HEK293T (cell line): ENCODE measurements at regions not wholly inside any gene's neighbourhood (a gene's known extent, or its start where the extent isn't known, plus 50 kb on each side); places are given as distances from the start of the nearest gene placed in this dataset.

Experiments
- CTCF ChIA-PET: fragments of 350-600 bp; formaldehyde crosslinking; extraction: SDS; loops from one replicate; lab custom pipeline; 2021; ENCODE audit warnings: antibody characterized with exemption, inconsistent platforms; lab: Yijun Ruan, JAX
- POLR2A ChIA-PET: fragments of 350-600 bp; formaldehyde crosslinking; extraction: SDS; loops from one replicate; lab custom pipeline; 2020; ENCODE audit warnings: antibody characterized with exemption, inconsistent platforms; lab: Yijun Ruan, JAX
- DNase-seq: peaks from one replicate; pipeline ENCODE4 v3.0.0; 2012; ENCODE audit warnings: mixed read lengths; ENCODE audit errors: extremely low spot score
- ARNT ChIP-seq: fragments of 450-650 bp; IDR thresholded peaks from 2 replicates; pipeline ENCODE4 v1.6.1; 2017; ENCODE audit warnings: mild to moderate bottlenecking
- BHLHE40 ChIP-seq: fragments of 450-650 bp; IDR thresholded peaks from 2 replicates; pipeline ENCODE4 v1.6.1; 2016; ENCODE audit warnings: mild to moderate bottlenecking, moderate library complexity, borderline replicate concordance
- CTBP1 ChIP-seq: fragments of 450-650 bp; IDR thresholded peaks from 2 replicates; pipeline ENCODE4 v1.6.1; 2016; ENCODE audit warnings: borderline replicate concordance
- ELF4 ChIP-seq: fragments of 450-650 bp; IDR thresholded peaks from 2 replicates; pipeline ENCODE4 v1.6.1; 2017; ENCODE audit warnings: antibody characterized with exemption
- FOXA1 ChIP-seq: fragments of 450-650 bp; IDR thresholded peaks from 2 replicates; pipeline ENCODE4 v1.6.1; 2016; ENCODE audit warnings: mild to moderate bottlenecking
- FOXK2 ChIP-seq: fragments of 450-650 bp; IDR thresholded peaks from 2 replicates; pipeline ENCODE4 v1.6.1; 2016; ENCODE audit warnings: mild to moderate bottlenecking
- FOXM1 ChIP-seq: fragments of 450-650 bp; IDR thresholded peaks from 2 replicates; pipeline ENCODE4 v1.6.1; 2017; ENCODE audit warnings: mild to moderate bottlenecking, borderline replicate concordance
- HDGF ChIP-seq: fragments of 450-650 bp; IDR thresholded peaks from 2 replicates; pipeline ENCODE4 v1.6.1; 2017; ENCODE audit warnings: antibody characterized with exemption, borderline replicate concordance
- L3MBTL2 ChIP-seq: fragments of 450-650 bp; conservative IDR thresholded peaks from 2 replicates; pipeline ENCODE4 v1.6.1; 2016; ENCODE audit warnings: mild to moderate bottlenecking
- LEF1 ChIP-seq: fragments of 450-650 bp; IDR thresholded peaks from 2 replicates; pipeline ENCODE4 v1.6.1; 2017; ENCODE audit warnings: mild to moderate bottlenecking, borderline replicate concordance
- NFRKB ChIP-seq: fragments of 450-650 bp; IDR thresholded peaks from 2 replicates; pipeline ENCODE4 v1.6.1; 2016; ENCODE audit warnings: mild to moderate bottlenecking, moderate library complexity
- SP1 ChIP-seq: fragments of 450-650 bp; IDR thresholded peaks from 2 replicates; pipeline ENCODE4 v1.6.1; 2017
- SUZ12 ChIP-seq: fragments of 450-650 bp; IDR thresholded peaks from 2 replicates; pipeline ENCODE4 v1.6.1; 2016; ENCODE audit warnings: mild to moderate bottlenecking
- TARDBP ChIP-seq: fragments of 450-650 bp; IDR thresholded peaks from 2 replicates; pipeline ENCODE4 v1.6.1; 2016
- ZNF384 ChIP-seq: fragments of 450-650 bp; IDR thresholded peaks from 2 replicates; pipeline ENCODE4 v1.6.1; 2016
- TF ChIP-seq, protein P1 (sequence below): fragments of 450-650 bp; IDR thresholded peaks from 2 replicates; pipeline ENCODE4 v1.6.1; 2016

DNA sequence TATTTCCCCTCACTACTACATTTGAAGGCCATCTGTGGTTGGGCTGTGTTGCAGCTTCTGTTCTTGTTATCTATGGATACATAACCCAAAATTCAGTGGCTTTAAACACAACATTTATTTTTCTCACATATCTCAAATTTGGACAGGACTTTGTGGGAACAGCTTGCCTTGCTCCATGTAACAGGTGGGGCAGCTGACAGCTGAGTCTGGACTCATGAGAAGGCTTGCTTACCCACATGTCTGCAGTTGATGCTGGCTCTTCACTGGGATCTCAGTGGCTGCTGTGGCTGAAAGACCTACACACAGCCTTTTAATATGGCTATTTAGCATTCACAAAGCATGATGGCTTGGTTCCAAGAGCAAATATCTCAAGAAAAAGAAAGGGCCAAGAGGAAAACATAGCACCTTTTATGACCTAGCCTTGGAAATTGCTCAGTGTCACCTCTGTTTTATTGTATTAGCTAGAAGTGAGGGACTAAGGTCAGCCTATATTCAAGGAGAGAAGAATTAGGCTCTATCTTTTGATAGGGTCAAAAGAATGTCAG is 296.8 kb upstream of the ZNF521 start:
- ChIA-PET CTCF (interaction anchor here (0.6 kb wide), 1 partner anchor 35 kb away, joined by 3 read pairs; no protein-coding TSS in a partner anchor), POLR2A (no interaction called here)
- TF ChIP-seq CTBP1 (no peak), BHLHE40 (no peak), FOXM1 (no peak), SP1 (no peak), FOXK2 (no peak)
- no peak for DNase-seq

DNA sequence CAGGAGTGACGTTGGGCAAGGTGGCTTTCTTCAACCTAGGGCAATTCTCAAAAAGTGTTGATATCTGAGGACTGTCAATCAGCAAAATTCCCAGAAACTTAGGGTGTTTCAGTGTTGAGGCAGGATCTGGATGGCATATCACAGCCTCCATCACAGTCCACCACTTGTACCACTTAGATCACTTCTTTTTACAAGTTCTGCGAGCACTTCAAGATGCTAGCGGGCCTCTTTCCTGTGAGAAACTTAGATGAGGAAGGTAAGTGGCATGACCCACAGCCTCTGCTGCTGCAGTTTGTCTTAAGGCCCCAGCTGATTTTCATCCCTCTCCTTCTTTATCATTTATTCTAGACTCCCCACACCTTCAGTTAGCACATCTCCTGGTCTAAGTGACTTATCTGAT is 295.4 kb upstream of the ZNF521 start:
- POLR2A ChIA-PET: no interaction called here
- CTCF ChIA-PET: interaction anchor here (0.7 kb wide), 1 partner anchor 402 kb away, joined by 3 read pairs; no protein-coding TSS in a partner anchor
- no peak for TF ChIP-seq ARNT
- no peak for TF ChIP-seq ZNF384
- TF ChIP-seq SUZ12: no peak
- TF ChIP-seq FOXK2: no peak
- TF ChIP-seq SP1: no peak
- TF ChIP-seq FOXM1: no peak
- no peak for TF ChIP-seq TARDBP
- no peak for TF ChIP-seq L3MBTL2
- no peak for TF ChIP-seq FOXA1
- no peak for TF ChIP-seq NFRKB
- no peak for DNase-seq

DNA sequence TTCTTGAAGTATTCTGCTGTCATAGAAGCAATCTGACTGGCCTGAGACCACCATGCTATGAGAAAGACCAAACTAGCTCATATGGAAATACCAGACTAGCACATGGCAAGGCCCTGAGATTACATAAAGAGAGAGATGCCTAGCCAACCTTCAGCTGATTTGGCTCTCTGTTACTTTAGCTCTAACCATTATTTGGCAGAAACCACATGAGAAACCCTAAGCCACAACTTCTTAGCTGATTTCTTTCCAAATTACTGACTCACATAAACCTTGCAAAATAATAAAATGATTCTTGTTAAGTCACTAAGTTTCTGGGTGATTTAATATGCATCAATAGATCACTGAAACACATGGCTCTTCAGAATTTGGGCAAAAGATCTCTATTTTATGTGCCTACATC is 295.0 kb upstream of the ZNF521 start:
- no peak for DNase-seq
- POLR2A ChIA-PET: no interaction called here
- no peak for TF ChIP-seq ARNT
- TF ChIP-seq, protein P1, sequence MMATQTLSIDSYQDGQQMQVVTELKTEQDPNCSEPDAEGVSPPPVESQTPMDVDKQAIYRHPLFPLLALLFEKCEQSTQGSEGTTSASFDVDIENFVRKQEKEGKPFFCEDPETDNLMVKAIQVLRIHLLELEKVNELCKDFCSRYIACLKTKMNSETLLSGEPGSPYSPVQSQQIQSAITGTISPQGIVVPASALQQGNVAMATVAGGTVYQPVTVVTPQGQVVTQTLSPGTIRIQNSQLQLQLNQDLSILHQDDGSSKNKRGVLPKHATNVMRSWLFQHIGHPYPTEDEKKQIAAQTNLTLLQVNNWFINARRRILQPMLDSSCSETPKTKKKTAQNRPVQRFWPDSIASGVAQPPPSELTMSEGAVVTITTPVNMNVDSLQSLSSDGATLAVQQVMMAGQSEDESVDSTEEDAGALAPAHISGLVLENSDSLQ: no peak
- no peak for TF ChIP-seq FOXM1
- TF ChIP-seq FOXK2: no peak
- no peak for TF ChIP-seq SP1
- TF ChIP-seq SUZ12: no peak
- TF ChIP-seq BHLHE40: no peak
- TF ChIP-seq NFRKB: no peak
- TF ChIP-seq FOXA1: no peak
- no peak for TF ChIP-seq L3MBTL2
- TF ChIP-seq ZNF384: no peak
- no peak for TF ChIP-seq LEF1
- TF ChIP-seq ELF4: no peak
- TF ChIP-seq TARDBP: no peak
- no peak for TF ChIP-seq CTBP1
- TF ChIP-seq HDGF: no peak
- CTCF ChIA-PET: interaction anchor here (0.7 kb wide), 1 partner anchor 401 kb away, joined by 3 read pairs; no protein-coding TSS in a partner anchor

DNA sequence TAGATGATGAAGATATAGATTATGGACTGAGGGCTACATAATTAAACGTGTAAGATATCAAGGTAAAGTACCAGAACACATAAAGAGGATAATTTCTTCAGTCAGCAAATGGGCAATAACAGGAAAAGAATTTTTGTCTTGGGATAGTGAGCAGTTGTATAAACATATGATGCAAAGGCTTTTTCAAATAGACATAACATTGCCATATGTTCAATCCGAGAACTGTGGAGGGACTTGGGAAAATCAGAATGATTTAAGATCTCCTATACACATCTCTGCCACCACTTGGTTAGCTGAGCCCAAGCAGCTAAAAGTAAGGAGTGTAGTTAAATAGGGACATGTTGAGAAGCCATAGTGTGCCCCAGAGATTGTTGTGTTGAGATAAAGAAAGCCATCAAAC is 287.6 kb upstream of the ZNF521 start:
- TF ChIP-seq SUZ12: no peak
- POLR2A ChIA-PET: no interaction called here
- CTCF ChIA-PET: no interaction called here
- DNase-seq: no peak

DNA sequence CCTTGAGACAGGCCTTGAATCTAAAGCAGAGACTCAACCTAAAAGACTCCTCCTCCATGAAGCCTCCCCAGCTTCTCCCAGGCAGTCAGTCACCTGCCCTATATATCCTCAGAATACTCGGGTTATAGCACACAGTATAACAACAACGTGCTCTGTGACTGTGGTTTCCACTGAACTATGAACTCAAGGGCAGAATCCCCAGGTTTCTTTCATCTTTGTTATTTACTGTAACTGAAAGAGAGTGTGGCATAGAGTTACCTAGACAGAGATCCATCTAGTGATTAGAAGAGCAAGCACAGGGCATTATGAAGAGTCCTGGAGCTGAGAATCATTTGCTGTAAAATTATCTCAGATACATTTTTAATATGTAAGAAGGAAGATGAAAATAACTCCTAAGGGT is 281.6 kb upstream of the ZNF521 start:
- POLR2A ChIA-PET: no interaction called here

DNA sequence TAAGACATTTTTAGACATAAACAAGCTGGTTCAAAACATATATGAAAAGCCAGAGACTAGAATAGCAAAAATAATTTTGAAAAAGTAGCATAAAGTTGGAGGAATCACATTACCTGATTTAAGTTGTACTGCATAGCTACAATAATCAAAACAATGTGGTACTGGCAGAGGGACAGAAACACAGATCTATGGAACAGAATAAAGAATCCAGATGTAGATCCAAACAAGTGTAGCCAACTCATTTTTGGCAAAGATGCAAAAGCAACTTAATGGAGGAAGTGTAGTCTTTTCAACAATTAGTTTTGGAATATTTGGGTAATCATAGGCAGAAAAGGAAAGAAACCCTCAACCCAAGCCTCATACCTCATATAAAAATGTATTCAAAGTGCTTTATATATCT is 278.7 kb upstream of the ZNF521 start:
- ChIA-PET POLR2A (no interaction called here), CTCF (no interaction called here)
- DNase-seq: no peak
- TF ChIP-seq ZNF384 (no peak), L3MBTL2 (no peak), FOXA1 (no peak), SP1 (no peak)

More for the DNA sequence above, 281.6 kb upstream of the ZNF521 start:
- TF ChIP-seq HDGF: no peak
- TF ChIP-seq ARNT: no peak
- no peak for TF ChIP-seq CTBP1
- no peak for TF ChIP-seq ELF4
- no peak for TF ChIP-seq SUZ12
- no peak for TF ChIP-seq BHLHE40
- no peak for TF ChIP-seq SP1
- no peak for TF ChIP-seq L3MBTL2
- no peak for DNase-seq
- CTCF ChIA-PET: no interaction called here

DNA sequence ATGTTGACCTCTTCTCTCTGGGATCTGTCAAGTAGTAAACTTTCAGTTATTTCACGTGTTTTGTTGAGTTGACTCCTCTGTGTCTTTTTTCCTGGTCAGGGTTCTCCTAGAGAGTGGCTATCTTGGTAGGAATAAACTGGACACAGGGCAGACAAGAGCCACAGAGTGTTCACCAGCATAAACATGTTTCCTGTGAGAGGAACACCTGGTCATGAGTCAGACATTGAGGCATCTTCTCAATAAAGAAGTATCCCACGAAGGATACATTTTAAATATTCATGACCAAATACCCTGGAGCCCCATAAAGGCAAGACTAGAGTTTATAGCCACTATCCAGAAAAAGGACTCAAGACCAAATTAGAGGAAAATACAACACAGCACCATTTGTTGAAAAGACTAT is 269.7 kb upstream of the ZNF521 start:
- CTCF ChIA-PET: no interaction called here
- POLR2A ChIA-PET: no interaction called here
- no peak for TF ChIP-seq CTBP1
- no peak for TF ChIP-seq SUZ12
- TF ChIP-seq L3MBTL2: no peak
- DNase-seq: no peak

DNA sequence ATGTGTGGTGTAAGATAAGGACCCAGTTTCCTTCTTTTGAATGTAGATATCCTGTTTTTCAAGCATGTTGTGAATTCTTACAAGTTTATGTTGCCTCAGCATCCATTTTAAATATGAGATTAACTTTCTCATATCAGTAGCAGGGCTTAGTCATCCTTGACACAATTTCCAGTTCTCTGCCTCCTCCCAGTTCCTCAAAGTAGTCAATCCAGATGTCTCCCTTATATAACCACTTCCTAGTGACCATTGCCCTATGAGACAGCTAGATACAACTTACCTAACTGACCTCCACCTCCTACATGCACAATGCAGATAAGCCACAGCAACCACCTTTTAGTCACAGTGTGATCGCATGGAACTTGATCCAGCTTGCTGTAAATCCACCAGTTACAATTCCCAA is 269.2 kb upstream of the ZNF521 start:
- DNase-seq: no peak
- ChIA-PET POLR2A (no interaction called here), CTCF (no interaction called here)
- TF ChIP-seq ELF4 (no peak), FOXA1 (no peak), FOXK2 (no peak), LEF1 (no peak), L3MBTL2 (no peak), ZNF384 (no peak), HDGF (no peak), TARDBP (no peak), SUZ12 (no peak), BHLHE40 (no peak), NFRKB (no peak), FOXM1 (no peak), CTBP1 (no peak), ARNT (no peak), SP1 (no peak)
- TF ChIP-seq, protein P1: no peak
